ENCODE measurements at regions not wholly inside any gene's neighbourhood (a gene's known extent, or its start where the extent isn't known, plus 50 kb on each side); places are given as distances from the start of the nearest gene placed in this dataset.
A peak's percentile ranks its signal among the peaks of the same experiment; 100 is the strongest.

DNA sequence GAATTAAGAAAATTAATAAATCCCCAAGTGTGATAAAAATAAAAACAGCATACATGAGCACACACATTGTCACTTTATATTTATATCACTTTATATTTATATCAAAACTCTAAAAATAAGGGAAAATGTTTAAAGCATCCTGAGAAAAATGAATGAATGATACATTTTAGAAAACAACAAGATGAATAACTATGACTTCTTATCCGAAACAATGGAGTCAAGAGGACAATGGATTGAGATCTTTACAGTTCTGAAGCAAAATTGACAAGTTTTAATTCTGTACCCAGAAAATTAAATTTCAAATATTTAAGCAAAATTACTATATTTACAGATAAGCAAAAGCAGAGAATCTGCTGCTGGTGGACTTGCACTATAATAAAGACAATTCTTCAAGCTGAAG, 512.6 kb downstream of the MRPL39 start:
- H3K36me3 ChIP-seq: no peaks in the 10 kb centered on the region
- peaks cover 7% of the 10 kb centered on the region; the same call in 1 of the 2 replicates for H3K9me3 ChIP-seq
- no peak overlapping the region for H3K9ac ChIP-seq

DNA sequence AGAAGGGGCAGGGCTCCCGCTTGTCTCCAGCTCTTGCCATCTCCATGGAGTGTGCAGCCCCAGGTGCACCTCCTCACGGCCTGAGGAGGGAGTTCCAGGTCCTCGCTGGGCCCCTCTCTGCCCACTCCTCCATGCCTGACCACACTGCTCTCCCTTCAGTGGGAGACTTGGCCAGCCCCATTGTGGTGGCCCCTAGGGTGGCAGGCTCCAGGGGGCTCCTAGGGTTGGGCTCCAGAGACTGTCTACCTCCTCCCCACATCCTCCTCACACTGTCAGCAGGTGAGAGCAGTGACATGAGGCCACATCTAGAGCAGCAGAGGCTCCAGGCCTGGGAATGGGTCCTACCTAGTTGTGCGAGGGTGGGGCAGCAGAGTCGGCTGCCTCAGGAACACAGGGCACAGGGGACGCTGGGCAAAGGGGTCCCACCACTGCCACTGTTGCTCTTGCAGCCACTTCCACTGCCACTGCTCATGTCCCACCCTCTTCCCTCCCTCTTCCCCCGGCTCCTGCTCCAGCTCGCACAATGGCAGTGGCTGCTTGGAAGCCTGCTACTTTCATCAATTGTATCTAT, 514.8 kb downstream of the MRPL39 start:
- no peaks in the 10 kb centered on the region for H3K4me1 ChIP-seq
- no peak overlapping the region for H3K9ac ChIP-seq
- no peak overlapping the region for H3K27ac ChIP-seq
- H3K36me3 ChIP-seq: no peaks in the 10 kb centered on the region
- peaks cover 7% of the 10 kb centered on the region; the same call in 1 of the 2 replicates for H3K9me3 ChIP-seq
- no peaks in the 10 kb centered on the region for H4K20me1 ChIP-seq
- no peak overlapping the region for H3K4me2 ChIP-seq
- H3K27me3 ChIP-seq: no peaks in the 10 kb centered on the region
- no peak overlapping the region for H3K4me3 ChIP-seq
- no peak for TF ChIP-seq Cebpa-rat (IDR thresholded peaks at IDR 0.05)

More for the DNA sequence above, 512.6 kb downstream of the MRPL39 start:
- Histone ChIP-seq H3K27me3 (no peaks in the 10 kb centered on the region), H3K4me3 (no peak overlapping the region), H4K20me1 (no peaks in the 10 kb centered on the region), H3K4me2 (no peak overlapping the region), H3K27ac (no peak overlapping the region), H3K4me1 (no peaks in the 10 kb centered on the region)
- TF ChIP-seq Cebpa-rat (IDR thresholded peaks at IDR 0.05): no peak

DNA sequence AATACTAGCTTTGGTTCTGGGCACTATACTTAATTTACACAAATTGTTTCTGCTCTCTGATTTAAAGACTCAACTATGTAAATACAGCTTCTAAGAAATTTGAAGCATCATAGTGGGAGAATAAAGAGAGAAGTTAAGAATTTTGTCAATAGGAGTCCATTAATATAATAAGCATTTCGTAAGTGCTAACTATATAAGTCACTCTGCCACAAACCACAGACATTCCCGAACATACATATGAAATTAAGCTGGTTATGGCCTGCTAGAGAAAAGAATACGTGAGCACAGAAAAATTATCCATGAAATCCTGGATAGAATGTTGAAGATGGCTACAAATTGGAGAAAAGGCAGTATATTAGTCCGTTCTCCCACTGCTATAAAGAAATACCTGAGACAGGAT, 526.2 kb downstream of the MRPL39 start:
- no peak overlapping the region for H3K9ac ChIP-seq
- H3K4me2 ChIP-seq: no peak overlapping the region
- peaks cover 10% of the 10 kb centered on the region for H3K4me1 ChIP-seq
- no peaks in the 10 kb centered on the region for H3K36me3 ChIP-seq
- H4K20me1 ChIP-seq: no peaks in the 10 kb centered on the region
- no peaks in the 10 kb centered on the region for H3K9me3 ChIP-seq
- no peaks in the 10 kb centered on the region for H3K27me3 ChIP-seq
- H3K27ac ChIP-seq: no peak overlapping the region
- H3K4me3 ChIP-seq: no peak overlapping the region
- no peak for TF ChIP-seq Cebpa-rat (IDR thresholded peaks at IDR 0.05)

- no peaks in the 10 kb centered on the region for H4K20me1 ChIP-seq
- no peaks in the 10 kb centered on the region for H3K27me3 ChIP-seq
- peaks cover 10% of the 10 kb centered on the region for H3K4me1 ChIP-seq
- H3K9me3 ChIP-seq: no peaks in the 10 kb centered on the region
- no peak overlapping the region for H3K4me3 ChIP-seq
- TF ChIP-seq Cebpa-rat (IDR thresholded peaks at IDR 0.05): no peak
- no peak overlapping the region for H3K27ac ChIP-seq
- no peak overlapping the region for H3K4me2 ChIP-seq
- no peaks in the 10 kb centered on the region for H3K36me3 ChIP-seq
- H3K9ac ChIP-seq: no peak overlapping the region
Observed at GRCh38 chr21:25080661-25081060, 526.6 kb downstream of the MRPL39 start.

DNA sequence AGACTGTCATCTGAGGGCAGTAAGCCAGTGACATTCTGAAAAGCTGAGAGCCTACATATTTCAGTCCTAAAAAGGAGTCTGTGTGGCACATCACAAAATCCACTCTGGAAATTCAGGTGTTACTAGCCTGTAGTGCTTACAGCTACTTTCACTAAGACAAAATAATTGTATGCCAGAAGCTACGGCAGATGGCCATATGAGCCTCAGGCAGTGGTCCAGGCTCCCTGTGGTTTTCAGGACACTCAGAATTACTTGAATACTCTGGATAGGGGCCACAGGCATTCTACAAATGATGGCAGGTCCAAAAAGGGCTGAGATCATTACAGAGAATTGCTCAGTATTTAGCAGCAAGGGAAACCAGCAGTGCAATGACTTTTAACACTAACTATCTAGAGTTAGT, 527.1 kb downstream of the MRPL39 start:
- no peak overlapping the region for H3K4me3 ChIP-seq
- no peak overlapping the region for H3K9ac ChIP-seq
- no peak overlapping the region for H3K4me2 ChIP-seq
- H3K27ac ChIP-seq: no peak overlapping the region
- no peaks in the 10 kb centered on the region for H3K9me3 ChIP-seq
- H3K27me3 ChIP-seq: no peaks in the 10 kb centered on the region
- TF ChIP-seq Cebpa-rat (IDR thresholded peaks at IDR 0.05): no peak
- no peaks in the 10 kb centered on the region for H3K36me3 ChIP-seq
- H4K20me1 ChIP-seq: no peaks in the 10 kb centered on the region
- H3K4me1 ChIP-seq: peaks cover 10% of the 10 kb centered on the region

GRCh38 chr21:25079053-25079452, 528.2 kb downstream of the MRPL39 start:
- H3K27me3 ChIP-seq: no peaks in the 10 kb centered on the region
- H3K4me2 ChIP-seq: peak overlapping the region; percentile 49
- H3K27ac ChIP-seq: no peak overlapping the region
- no peaks in the 10 kb centered on the region for H4K20me1 ChIP-seq
- H3K9ac ChIP-seq: no peak overlapping the region
- H3K4me1 ChIP-seq: peaks cover 10% of the 10 kb centered on the region
- no peak overlapping the region for H3K4me3 ChIP-seq
- H3K9me3 ChIP-seq: no peaks in the 10 kb centered on the region
- no peaks in the 10 kb centered on the region for H3K36me3 ChIP-seq
- no peak for TF ChIP-seq Cebpa-rat (IDR thresholded peaks at IDR 0.05)

DNA sequence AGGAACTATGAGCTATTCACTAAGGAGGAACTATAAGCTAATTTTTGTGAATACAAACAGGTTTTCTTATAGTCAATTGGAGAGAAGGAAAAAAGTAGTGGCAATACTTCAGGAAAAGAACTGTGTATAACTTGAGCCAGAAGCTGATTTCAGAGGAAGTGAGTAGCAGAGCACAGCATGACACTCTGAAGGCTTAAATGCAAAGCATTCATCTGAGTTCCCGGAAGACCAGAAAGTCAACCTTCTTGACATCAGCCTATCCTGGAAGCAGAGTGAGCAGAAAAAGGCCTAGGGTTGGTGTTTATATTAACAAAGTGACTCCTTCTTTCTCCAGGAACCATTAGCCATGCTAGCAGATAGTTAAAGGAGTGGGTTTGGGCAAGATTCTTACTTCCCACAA, 545.2 kb downstream of the MRPL39 start:
- H3K27ac ChIP-seq: no peak overlapping the region
- TF ChIP-seq Cebpa-rat (IDR thresholded peaks at IDR 0.05): no peak
- H3K9ac ChIP-seq: no peak overlapping the region
- H3K4me3 ChIP-seq: no peak overlapping the region
- no peaks in the 10 kb centered on the region for H4K20me1 ChIP-seq
- no peak overlapping the region for H3K4me2 ChIP-seq
- H3K9me3 ChIP-seq: no peaks in the 10 kb centered on the region
- no peaks in the 10 kb centered on the region for H3K36me3 ChIP-seq
- H3K4me1 ChIP-seq: peaks cover 12% of the 10 kb centered on the region
- H3K27me3 ChIP-seq: no peaks in the 10 kb centered on the region

DNA sequence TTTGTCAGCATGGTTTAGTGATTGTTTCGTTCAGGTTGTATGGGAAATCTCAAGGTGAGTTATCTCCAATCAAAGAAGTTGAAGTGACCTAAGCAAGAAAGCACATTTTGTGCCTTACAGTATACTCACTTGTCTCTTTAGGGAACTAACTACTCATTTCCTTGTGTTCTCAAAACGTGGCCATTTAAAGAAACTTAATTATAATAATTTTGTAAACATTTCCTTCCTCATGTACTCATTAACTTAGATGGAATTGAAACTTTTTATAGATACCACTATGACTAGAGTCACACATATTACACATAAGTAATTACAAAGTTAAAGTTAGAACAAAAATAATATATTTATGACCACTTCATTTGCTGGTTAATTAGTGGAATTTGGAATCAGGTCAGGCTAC, 552.6 kb downstream of the MRPL39 start:
- H3K4me2 ChIP-seq: no peak overlapping the region
- H3K36me3 ChIP-seq: no peaks in the 10 kb centered on the region
- no peak for TF ChIP-seq Cebpa-rat (IDR thresholded peaks at IDR 0.05)
- H3K4me3 ChIP-seq: no peak overlapping the region
- no peaks in the 10 kb centered on the region for H3K27me3 ChIP-seq
- H3K9me3 ChIP-seq: no peaks in the 10 kb centered on the region
- H3K9ac ChIP-seq: no peak overlapping the region
- H3K27ac ChIP-seq: no peak overlapping the region
- H3K4me1 ChIP-seq: peaks cover 4% of the 10 kb centered on the region
- H4K20me1 ChIP-seq: no peaks in the 10 kb centered on the region

- H3K36me3 ChIP-seq: no peaks in the 10 kb centered on the region
- no peaks in the 10 kb centered on the region for H3K27me3 ChIP-seq
- H3K4me1 ChIP-seq: peaks cover 10% of the 10 kb centered on the region; the same call in 1 of the 2 replicates
- H3K4me3 ChIP-seq: no peak overlapping the region
- no peaks in the 10 kb centered on the region for H4K20me1 ChIP-seq
- H3K9ac ChIP-seq: no peak overlapping the region
- H3K4me2 ChIP-seq: peak overlapping the region; percentile 56
- TF ChIP-seq Cebpa-rat (IDR thresholded peaks at IDR 0.05): no peak
- H3K9me3 ChIP-seq: no peaks in the 10 kb centered on the region
- H3K27ac ChIP-seq: no peak overlapping the region
Observed at GRCh38 chr21:25039461-25040380, 567.6 kb downstream of the MRPL39 start.

DNA sequence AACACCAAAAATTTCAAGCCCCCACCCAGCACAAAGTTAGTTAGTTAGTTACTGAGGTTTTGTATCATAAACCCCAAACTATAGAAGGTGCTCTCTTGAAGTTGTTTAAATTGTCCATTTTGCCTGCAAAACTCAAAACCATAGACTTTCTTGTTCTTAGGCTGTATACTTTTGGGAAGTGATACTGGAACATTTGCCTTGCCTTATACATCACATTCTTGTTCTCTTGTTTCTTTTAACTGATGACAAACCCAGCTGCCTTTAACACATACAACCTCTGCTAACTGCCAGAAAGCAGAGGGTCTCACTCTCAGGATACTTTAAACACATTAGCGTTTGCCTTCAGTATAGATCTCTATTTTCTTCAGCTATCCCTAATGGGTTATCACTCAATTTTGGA, 570.5 kb downstream of the MRPL39 start:
- Histone ChIP-seq H4K20me1 (no peaks in the 10 kb centered on the region), H3K4me1 (peaks cover 20% of the 10 kb centered on the region), H3K4me2 (no peak overlapping the region), H3K36me3 (no peaks in the 10 kb centered on the region), H3K9ac (no peak overlapping the region), H3K27me3 (no peaks in the 10 kb centered on the region), H3K27ac (no peak overlapping the region), H3K4me3 (no peak overlapping the region), H3K9me3 (no peaks in the 10 kb centered on the region)
- no peak for TF ChIP-seq Cebpa-rat (IDR thresholded peaks at IDR 0.05)
